ENCODE measurements at regions not wholly inside any gene's neighbourhood (a gene's known extent, or its start where the extent isn't known, plus 50 kb on each side); places are given as distances from the start of the nearest gene placed in this dataset.

GRCh38 chr6:15026832-15027231, 219.0 kb upstream of the JARID2 start:
- Histone ChIP-seq H3K36me3 (no peaks in the 10 kb centered on the region), H3K4me3 (no peak overlapping the region), H3K4me1 (no peaks in the 10 kb centered on the region), H3K9me3 (peaks cover 0 to 4% of the 10 kb centered on the region in 2 donors), H3K27me3 (no peaks in the 10 kb centered on the region), H3K27ac (no peak overlapping the region)
- intact Hi-C loops (cut with DNase I), result no loop called here
- no peak for DNase-seq (ENCODE audit: low spot score in 2 of 2)
- no peak for TF ChIP-seq CTCF (IDR thresholded peaks at IDR 0.05)

GRCh38 chr6:15027472-15027871, 218.4 kb upstream of the JARID2 start:
- H3K4me3 ChIP-seq, result no peak overlapping the region
- intact Hi-C loops (cut with DNase I), result no loop called here
- no peak for TF ChIP-seq CTCF (IDR thresholded peaks at IDR 0.05)

GRCh38 chr6:15032015-15032414, 213.9 kb upstream of the JARID2 start:
- H3K27me3 ChIP-seq, result no peaks in the 10 kb centered on the region
- no peak overlapping the region for H3K27ac ChIP-seq
- no peak for TF ChIP-seq CTCF (IDR thresholded peaks at IDR 0.05)
- H3K36me3 ChIP-seq, result no peaks in the 10 kb centered on the region
- peaks cover 0 to 4% of the 10 kb centered on the region in 2 donors for H3K9me3 ChIP-seq
- no peak overlapping the region for H3K4me3 ChIP-seq
- no peaks in the 10 kb centered on the region for H3K4me1 ChIP-seq
- intact Hi-C loops (cut with DNase I), result no loop called here
- no peak for DNase-seq (ENCODE audit: low spot score in 2 of 2)

More at GRCh38 chr6:15027472-15027871, 218.4 kb upstream of the JARID2 start:
- DNase-seq (ENCODE audit: low spot score in 2 of 2), result no peak
- peaks cover 0 to 4% of the 10 kb centered on the region in 2 donors for H3K9me3 ChIP-seq
- no peaks in the 10 kb centered on the region for H3K36me3 ChIP-seq
- no peaks in the 10 kb centered on the region for H3K27me3 ChIP-seq
- H3K27ac ChIP-seq, result no peak overlapping the region
- H3K4me1 ChIP-seq, result no peaks in the 10 kb centered on the region

GRCh38 chr6:15033850-15034203, 212.0 kb upstream of the JARID2 start:
- no peak for DNase-seq (ENCODE audit: low spot score in 2 of 2)
- Histone ChIP-seq H3K27me3 (no peaks in the 10 kb centered on the region), H3K27ac (no peak overlapping the region), H3K36me3 (no peaks in the 10 kb centered on the region), H3K4me1 (no peaks in the 10 kb centered on the region), H3K4me3 (no peak overlapping the region), H3K9me3 (peaks cover 0 to 4% of the 10 kb centered on the region in 2 donors)
- intact Hi-C loops (cut with DNase I), result no loop called here
- no peak for TF ChIP-seq CTCF (IDR thresholded peaks at IDR 0.05)

- Histone ChIP-seq H3K27ac (no peak overlapping the region), H3K9me3 (no peaks in the 10 kb centered on the region), H3K27me3 (no peaks in the 10 kb centered on the region), H3K36me3 (no peaks in the 10 kb centered on the region), H3K4me3 (no peak overlapping the region), H3K4me1 (no peaks in the 10 kb centered on the region)
- no peak for DNase-seq (ENCODE audit: low spot score in 2 of 2)
- intact Hi-C loops (cut with DNase I), result no loop called here
- no peak for TF ChIP-seq CTCF (IDR thresholded peaks at IDR 0.05)
Observed at GRCh38 chr6:15036690-15037245, 209.1 kb upstream of the JARID2 start.

- Histone ChIP-seq H3K4me3 (no peak overlapping the region), H3K27ac (no peak overlapping the region), H3K4me1 (no peaks in the 10 kb centered on the region), H3K36me3 (no peaks in the 10 kb centered on the region), H3K9me3 (no peaks in the 10 kb centered on the region), H3K27me3 (no peaks in the 10 kb centered on the region)
- intact Hi-C loops (cut with DNase I), result no loop called here
- no peak for TF ChIP-seq CTCF (IDR thresholded peaks at IDR 0.05)
- no peak for DNase-seq (ENCODE audit: low spot score in 2 of 2)
Observed at GRCh38 chr6:15037253-15037652, 208.6 kb upstream of the JARID2 start.
